ENCODE measurements at regions not wholly inside any gene's neighbourhood (a gene's known extent, or its start where the extent isn't known, plus 50 kb on each side); places are given as distances from the start of the nearest gene placed in this dataset.

GRCh38 chr14:34161351-34162082, 210.6 kb upstream of the EGLN3 start:
- TF ChIP-seq TAF1 (IDR thresholded peaks at IDR 0.05; ENCODE audit: control insufficient read depth, extremely low read depth, insufficient read depth, low read length, severe bottlenecking) (no peak), NFE2L1 (tag; IDR thresholded peaks at IDR 0.05; ENCODE audit: borderline replicate concordance, low read depth) (no peak), MTF1 (CRISPR knock-in tag; IDR thresholded peaks at IDR 0.05; ENCODE audit: borderline replicate concordance) (no peak), AFF1 (IDR thresholded peaks at IDR 0.05; ENCODE audit: low read depth in 1 of 2, partially characterized antibody in 2 of 2) (no peak), CBX8 (IDR thresholded peaks at IDR 0.05; ENCODE audit: borderline replicate concordance, extremely low read depth, low read depth, low read length, poor library complexity, severe bottlenecking) (no peak)

All from K562 (cell line).